ENCODE measurements at regions not wholly inside any gene's neighbourhood (a gene's known extent, or its start where the extent isn't known, plus 50 kb on each side); places are given as distances from the start of the nearest gene placed in this dataset.

DNA sequence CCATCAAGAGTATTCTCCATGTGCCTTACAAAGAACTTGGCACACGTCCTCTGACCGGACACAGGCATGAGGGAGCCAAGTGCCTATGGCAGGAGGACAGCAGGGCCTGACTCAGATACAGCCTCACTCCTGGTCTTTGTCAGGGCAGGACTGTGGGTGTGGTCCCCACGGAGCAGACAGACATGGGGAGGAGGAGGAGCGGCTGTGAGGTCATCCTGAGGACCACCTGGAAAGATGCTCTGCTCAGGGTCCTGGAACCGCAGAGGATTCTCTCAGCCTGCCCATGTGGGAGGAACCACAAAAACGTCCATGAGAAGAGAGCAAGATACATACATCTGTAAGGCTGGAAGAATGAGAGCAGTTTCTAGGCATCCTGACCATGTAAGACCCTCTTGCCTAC, 576.3 kb downstream of the BRD1 start:
- peak in 1 of 2 donors; percentile 3 for DNase-seq
- Histone ChIP-seq H3K36me3 (no peaks in the 10 kb centered on the region), H3K4me1 (no peaks in the 10 kb centered on the region), H3K4me3 (no peak overlapping the region), H3K27ac (no peak overlapping the region), H3K27me3 (peaks cover 0 to 29% (median 3%) of the 10 kb centered on the region in 3 donors), H3K9me3 (peaks cover 0 to 5% (median 0%) of the 10 kb centered on the region in 4 donors)
- TF ChIP-seq, protein P1, sequence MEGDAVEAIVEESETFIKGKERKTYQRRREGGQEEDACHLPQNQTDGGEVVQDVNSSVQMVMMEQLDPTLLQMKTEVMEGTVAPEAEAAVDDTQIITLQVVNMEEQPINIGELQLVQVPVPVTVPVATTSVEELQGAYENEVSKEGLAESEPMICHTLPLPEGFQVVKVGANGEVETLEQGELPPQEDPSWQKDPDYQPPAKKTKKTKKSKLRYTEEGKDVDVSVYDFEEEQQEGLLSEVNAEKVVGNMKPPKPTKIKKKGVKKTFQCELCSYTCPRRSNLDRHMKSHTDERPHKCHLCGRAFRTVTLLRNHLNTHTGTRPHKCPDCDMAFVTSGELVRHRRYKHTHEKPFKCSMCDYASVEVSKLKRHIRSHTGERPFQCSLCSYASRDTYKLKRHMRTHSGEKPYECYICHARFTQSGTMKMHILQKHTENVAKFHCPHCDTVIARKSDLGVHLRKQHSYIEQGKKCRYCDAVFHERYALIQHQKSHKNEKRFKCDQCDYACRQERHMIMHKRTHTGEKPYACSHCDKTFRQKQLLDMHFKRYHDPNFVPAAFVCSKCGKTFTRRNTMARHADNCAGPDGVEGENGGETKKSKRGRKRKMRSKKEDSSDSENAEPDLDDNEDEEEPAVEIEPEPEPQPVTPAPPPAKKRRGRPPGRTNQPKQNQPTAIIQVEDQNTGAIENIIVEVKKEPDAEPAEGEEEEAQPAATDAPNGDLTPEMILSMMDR (IDR thresholded peaks at IDR 0.05) = no peak
- TF ChIP-seq EP300 (IDR thresholded peaks at IDR 0.05) (no peak), POLR2AphosphoS5 (IDR thresholded peaks at IDR 0.05) (no peak), POLR2A (IDR thresholded peaks at IDR 0.05) (no peak)
- 57 to 75% (median 65%) methylated on average over 6 of the region's 6 CpGs for WGBS, 5 donors
- intact Hi-C loops (cut with DNase I; ENCODE audit: low total_unique reads) = no loop called here

GRCh38 chr22:49247194-49247924, 580.3 kb downstream of the BRD1 start:
- no peak for TF ChIP-seq POLR2A (IDR thresholded peaks at IDR 0.05)
- TF ChIP-seq, protein P1 (IDR thresholded peaks at IDR 0.05) = no peak
- TF ChIP-seq EP300 (IDR thresholded peaks at IDR 0.05) = no peak
- intact Hi-C loops (cut with DNase I; ENCODE audit: low total_unique reads) = no loop called here
- H3K4me1 ChIP-seq = no peaks in the 10 kb centered on the region
- no peak overlapping the region for H3K4me3 ChIP-seq
- no peaks in the 10 kb centered on the region for H3K36me3 ChIP-seq
- H3K27ac ChIP-seq = no peak overlapping the region
- peaks cover 0 to 10% (median 1%) of the 10 kb centered on the region in 4 donors for H3K9me3 ChIP-seq
- peaks cover 0 to 14% (median 0%) of the 10 kb centered on the region in 3 donors for H3K27me3 ChIP-seq
- WGBS, 5 donors = 80 to 84% (median 84%) methylated on average over 18 of the region's 18 CpGs
- DNase-seq = no peak

- 84 to 90% (median 87%) methylated on average over 14 to 16 of the region's 16 CpGs for WGBS, 5 donors
- TF ChIP-seq POLR2A (IDR thresholded peaks at IDR 0.05) = no peak
- no peak for TF ChIP-seq EP300 (IDR thresholded peaks at IDR 0.05)
- TF ChIP-seq, protein P1 (IDR thresholded peaks at IDR 0.05) = no peak
- TF ChIP-seq POLR2AphosphoS5 (IDR thresholded peaks at IDR 0.05) = no peak
Measured at GRCh38 chr22:49244466-49245420, 582.9 kb downstream of the BRD1 start.

DNA sequence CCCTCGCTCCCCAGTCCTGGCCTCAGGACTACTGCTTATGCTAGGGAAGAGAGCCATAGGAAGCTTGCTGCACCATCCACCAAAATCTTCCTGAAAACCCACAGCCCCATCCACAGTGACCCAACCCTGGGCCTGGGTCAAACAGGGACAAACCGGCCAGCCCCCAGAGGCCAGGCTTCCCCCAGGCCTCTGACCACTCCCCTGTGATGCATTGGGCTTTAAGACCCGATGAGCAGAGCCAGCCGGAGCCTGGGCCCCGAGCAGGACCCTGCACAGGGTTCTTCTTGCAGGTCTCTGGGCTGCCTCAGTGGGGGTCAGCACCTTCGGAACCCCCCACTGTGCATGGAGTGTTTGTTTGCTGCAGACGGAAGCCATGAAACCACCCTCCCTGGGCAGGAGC, 583.7 kb downstream of the BRD1 start:
- Histone ChIP-seq H3K9me3 (peaks cover 0 to 10% (median 1%) of the 10 kb centered on the region in 4 donors), H3K27ac (no peak overlapping the region), H3K36me3 (no peaks in the 10 kb centered on the region), H3K27me3 (peaks cover 0 to 36% (median 0%) of the 10 kb centered on the region in 3 donors), H3K4me3 (no peak overlapping the region), H3K4me1 (no peaks in the 10 kb centered on the region)
- WGBS, 5 donors = 70 to 84% (median 78%) methylated on average over 5 to 7 of the region's 7 CpGs
- intact Hi-C loops (cut with DNase I; ENCODE audit: low total_unique reads) = no loop called here
- TF ChIP-seq POLR2A (IDR thresholded peaks at IDR 0.05) (no peak), POLR2AphosphoS5 (IDR thresholded peaks at IDR 0.05) (no peak), EP300 (IDR thresholded peaks at IDR 0.05) (no peak)
- TF ChIP-seq, protein P1 (IDR thresholded peaks at IDR 0.05) = no peak
- DNase-seq = no peak

More at GRCh38 chr22:49244466-49245420, 582.9 kb downstream of the BRD1 start:
- H3K27ac ChIP-seq = no peak overlapping the region
- H3K27me3 ChIP-seq = peaks cover 0 to 28% (median 0%) of the 10 kb centered on the region in 3 donors
- DNase-seq = no peak
- intact Hi-C loops (cut with DNase I; ENCODE audit: low total_unique reads) = no loop called here
- H3K4me3 ChIP-seq = no peak overlapping the region
- no peaks in the 10 kb centered on the region for H3K36me3 ChIP-seq
- H3K9me3 ChIP-seq = peaks cover 0 to 10% (median 1%) of the 10 kb centered on the region in 4 donors
- no peaks in the 10 kb centered on the region for H3K4me1 ChIP-seq
